ENCODE measurements at regions not wholly inside any gene's neighbourhood (a gene's known extent, or its start where the extent isn't known, plus 50 kb on each side); places are given as distances from the start of the nearest gene placed in this dataset.

DNA sequence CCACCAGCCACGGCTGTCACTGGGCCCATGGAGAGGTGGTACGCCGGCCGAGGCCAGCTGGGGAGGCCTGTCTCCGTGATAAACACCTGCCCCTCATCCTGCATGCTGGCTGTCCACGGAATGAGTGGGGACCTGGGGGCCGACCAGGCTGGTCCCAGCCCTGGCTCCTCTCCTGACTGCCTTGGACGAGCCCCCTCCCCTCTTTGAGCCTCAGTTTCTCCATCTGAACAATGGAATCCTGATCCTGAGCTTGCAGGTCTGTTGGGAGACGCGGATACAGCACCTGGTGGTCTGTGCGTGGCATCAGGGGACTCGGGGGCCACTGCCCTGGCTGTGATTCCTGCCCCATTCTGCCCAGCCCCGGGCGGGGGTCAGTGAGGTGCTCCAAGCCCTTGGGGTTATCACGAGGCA lies 109.9 kb downstream of the MICALL2 start:
- TF ChIP-seq, protein P1, sequence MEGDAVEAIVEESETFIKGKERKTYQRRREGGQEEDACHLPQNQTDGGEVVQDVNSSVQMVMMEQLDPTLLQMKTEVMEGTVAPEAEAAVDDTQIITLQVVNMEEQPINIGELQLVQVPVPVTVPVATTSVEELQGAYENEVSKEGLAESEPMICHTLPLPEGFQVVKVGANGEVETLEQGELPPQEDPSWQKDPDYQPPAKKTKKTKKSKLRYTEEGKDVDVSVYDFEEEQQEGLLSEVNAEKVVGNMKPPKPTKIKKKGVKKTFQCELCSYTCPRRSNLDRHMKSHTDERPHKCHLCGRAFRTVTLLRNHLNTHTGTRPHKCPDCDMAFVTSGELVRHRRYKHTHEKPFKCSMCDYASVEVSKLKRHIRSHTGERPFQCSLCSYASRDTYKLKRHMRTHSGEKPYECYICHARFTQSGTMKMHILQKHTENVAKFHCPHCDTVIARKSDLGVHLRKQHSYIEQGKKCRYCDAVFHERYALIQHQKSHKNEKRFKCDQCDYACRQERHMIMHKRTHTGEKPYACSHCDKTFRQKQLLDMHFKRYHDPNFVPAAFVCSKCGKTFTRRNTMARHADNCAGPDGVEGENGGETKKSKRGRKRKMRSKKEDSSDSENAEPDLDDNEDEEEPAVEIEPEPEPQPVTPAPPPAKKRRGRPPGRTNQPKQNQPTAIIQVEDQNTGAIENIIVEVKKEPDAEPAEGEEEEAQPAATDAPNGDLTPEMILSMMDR (conservative IDR thresholded peaks at IDR 0.05) = no peak
- no peak for TF ChIP-seq EZH2 (IDR thresholded peaks at IDR 0.05; ENCODE audit: low read depth)

Data from PC-9 (cell line).